ENCODE measurements at regions not wholly inside any gene's neighbourhood (a gene's known extent, or its start where the extent isn't known, plus 50 kb on each side); places are given as distances from the start of the nearest gene placed in this dataset.

DNA sequence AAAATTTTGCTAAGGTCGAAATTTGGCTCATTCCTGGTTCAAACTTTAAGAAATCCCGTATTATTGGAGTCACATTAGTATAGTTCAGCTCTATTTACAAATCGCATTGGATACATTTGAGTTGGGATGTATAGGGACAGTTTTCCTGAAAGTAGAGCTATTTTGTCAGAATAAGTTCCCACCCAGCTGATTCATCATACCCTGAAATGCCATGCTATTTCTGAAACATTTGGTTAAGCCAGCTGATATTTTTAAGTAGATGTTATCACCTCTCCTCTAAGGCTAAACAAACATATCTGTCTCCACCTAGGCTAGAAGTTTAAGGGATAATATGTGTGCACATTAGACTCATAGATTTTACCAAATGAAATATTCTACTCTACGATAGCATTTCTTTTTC is 226.2 kb upstream of the ARGLU1 start:
- TF ChIP-seq, protein P1, sequence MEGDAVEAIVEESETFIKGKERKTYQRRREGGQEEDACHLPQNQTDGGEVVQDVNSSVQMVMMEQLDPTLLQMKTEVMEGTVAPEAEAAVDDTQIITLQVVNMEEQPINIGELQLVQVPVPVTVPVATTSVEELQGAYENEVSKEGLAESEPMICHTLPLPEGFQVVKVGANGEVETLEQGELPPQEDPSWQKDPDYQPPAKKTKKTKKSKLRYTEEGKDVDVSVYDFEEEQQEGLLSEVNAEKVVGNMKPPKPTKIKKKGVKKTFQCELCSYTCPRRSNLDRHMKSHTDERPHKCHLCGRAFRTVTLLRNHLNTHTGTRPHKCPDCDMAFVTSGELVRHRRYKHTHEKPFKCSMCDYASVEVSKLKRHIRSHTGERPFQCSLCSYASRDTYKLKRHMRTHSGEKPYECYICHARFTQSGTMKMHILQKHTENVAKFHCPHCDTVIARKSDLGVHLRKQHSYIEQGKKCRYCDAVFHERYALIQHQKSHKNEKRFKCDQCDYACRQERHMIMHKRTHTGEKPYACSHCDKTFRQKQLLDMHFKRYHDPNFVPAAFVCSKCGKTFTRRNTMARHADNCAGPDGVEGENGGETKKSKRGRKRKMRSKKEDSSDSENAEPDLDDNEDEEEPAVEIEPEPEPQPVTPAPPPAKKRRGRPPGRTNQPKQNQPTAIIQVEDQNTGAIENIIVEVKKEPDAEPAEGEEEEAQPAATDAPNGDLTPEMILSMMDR (IDR thresholded peaks at IDR 0.05), result no peak
- no peak for TF ChIP-seq POLR2A (IDR thresholded peaks at IDR 0.05)
